ENCODE measurements at regions not wholly inside any gene's neighbourhood (a gene's known extent, or its start where the extent isn't known, plus 50 kb on each side); places are given as distances from the start of the nearest gene placed in this dataset.

DNA sequence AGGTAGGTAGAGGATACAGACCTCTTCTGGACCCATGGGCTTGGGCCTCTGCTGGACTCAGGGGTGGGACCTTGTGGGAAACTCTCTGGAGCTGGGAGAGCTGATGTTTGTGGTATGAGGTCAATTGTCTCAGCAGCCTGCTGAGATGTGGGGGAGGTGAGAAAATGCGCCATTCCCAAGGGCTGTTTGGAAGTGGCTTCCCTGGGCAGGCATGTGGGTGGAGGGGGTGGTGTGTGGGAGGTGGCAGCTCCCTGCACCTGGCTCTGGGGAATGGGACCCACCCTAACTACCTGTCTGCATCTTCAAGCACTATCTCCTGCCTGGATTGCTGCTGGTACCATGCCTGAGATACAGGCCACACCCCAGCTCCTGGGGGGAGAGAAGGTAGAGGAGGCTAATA is 97.4 kb upstream of the THY1 start:
- DNase-seq = no peak

DNA sequence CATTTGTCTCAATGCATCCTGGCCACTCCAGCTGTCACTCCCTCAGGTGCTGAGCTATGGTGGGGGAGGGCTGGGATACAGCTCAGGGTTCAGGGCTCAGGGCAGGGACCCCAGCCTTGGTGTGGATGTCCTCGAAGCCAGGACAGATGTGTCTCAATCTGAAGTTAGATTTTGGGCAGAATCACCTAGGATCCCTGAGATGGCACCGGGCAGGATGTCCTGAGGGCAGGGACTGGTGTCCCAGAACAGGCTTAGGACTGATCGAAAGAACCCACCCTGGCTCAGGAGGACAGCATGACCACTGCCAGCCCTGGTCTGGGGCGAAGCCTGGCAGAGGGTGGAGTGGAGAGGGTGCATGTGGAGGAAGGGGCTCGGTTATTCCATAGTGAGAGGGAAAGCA is 96.8 kb upstream of the THY1 start:
- DNase-seq = no peak

DNA sequence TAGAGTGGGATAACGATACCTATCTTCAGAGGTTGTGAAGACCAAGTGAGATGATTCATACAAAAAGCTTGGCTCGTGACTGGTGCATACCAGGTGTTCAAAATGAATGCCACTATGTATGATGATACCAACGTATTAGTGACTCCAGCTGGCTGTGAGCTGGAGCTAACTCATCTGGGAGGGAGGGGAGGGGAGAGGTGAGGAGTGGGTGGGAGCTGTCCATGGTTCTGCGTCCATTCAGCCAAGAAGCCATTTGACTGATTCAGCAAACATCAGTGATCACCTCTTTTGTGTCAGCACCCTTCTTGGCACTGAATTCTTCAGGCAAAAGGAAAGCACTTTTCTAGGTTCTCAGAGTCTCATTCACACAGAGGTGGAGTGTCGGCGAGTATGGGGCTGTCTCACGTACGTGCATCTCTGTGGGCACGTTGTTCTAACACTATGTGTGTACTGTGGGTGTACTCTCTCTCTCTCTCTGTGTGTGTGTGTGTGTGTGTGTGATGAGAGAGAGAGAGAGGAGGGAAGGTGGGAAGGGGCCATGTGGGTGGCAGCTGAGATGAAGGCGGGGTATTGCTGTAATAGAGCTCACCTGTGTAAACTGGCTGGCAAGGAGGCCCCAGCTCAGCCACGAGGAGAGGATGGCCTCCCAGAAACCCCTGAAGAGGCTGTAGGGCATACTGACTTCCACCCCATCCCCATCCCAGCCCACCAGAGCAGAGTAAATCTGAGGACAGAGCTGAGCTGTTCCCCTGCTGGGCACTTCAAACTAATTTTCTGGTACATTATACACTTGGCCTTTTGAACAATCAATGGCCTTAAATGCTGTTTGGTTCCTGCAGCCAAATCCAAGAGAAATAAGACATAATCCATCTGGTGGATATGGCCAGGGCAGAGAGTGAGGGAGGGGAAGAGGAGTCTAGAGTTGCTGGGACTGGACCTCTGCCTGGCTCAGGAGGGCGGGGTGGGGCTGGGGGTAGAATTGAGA is 96.1 kb upstream of the THY1 start:
- no peak for DNase-seq

DNA sequence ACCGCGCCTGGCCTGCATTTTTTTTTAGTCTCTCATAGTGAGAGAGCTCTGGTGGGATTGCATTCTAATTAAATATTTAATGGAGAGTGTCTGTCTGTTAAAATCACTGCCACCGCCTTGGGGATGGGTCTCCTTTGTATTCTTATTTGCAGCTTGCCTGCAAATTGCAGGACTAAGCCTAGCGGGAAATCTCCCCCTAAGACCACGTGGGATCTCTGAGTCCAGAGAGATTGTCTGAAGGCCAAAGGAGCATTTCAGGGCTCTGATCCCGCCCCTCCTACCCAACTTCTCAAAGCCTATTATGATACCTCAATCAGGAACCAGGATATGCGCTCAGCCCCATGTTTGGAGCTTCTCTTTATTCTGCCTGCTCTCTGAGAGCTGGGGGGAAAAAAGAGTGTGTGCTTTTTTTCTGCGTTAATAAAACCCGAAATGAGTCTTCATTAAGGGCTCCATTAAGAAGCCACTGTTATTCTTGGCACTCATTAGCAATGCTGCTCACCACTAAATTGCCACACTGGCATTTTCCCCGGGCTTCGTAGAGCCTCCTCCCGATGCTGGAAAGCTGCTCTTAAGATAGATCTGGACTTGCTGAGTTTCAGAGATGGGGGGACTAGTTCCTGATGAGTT is 92.9 kb upstream of the THY1 start:
- DNase-seq = no peak

DNA sequence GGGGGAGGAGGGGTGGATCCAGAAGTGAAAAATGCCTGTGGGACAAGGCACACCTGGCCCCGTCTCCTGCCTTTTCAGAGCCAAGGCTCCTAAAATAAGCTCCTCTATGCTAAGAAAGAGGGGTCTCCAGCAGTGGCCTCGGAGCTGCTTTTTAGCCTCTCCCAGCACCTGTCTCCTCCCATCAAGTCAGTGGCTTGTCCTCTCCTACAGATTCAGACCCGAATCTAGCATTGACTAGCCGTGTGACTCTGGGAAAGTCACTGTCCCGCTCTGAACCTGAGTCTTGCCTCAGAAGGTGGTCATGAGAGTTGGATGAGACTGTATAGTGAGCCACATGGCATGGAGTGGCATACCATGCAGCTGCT is 90.8 kb upstream of the THY1 start:
- no peak for DNase-seq

DNA sequence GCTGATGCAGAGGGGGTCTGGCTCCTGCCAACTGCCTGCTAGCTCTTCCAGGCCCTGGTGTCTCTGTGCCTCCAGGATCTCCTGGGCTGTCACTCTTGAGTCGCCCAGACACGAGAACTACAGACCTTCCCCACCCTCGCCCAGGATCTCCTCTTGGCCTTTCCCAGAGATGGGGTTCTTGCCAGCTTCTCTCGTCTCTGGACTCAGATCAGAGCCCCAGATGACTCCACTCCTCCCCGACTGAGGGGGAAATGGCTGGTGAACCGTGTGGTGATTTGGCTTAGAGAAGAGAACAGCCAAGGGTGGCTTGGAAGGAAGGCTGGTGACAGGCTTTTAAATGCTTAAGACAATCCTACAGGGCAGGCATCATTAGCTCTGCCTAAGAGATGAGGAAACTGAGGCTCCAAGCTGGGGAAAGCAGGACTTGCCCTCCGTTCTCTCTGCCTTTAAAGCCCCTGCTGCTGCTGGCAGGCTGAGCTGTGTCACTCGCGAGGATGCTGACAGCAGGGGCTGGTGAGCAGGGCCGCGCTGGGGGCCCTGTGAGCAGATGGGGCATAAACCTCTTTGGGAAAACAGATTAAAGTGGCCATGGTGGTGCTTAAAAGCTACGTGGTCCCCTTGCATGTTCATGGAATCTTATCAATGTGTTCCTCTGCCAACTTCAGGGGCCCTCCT is 90.3 kb upstream of the THY1 start:
- no peak for DNase-seq

DNA sequence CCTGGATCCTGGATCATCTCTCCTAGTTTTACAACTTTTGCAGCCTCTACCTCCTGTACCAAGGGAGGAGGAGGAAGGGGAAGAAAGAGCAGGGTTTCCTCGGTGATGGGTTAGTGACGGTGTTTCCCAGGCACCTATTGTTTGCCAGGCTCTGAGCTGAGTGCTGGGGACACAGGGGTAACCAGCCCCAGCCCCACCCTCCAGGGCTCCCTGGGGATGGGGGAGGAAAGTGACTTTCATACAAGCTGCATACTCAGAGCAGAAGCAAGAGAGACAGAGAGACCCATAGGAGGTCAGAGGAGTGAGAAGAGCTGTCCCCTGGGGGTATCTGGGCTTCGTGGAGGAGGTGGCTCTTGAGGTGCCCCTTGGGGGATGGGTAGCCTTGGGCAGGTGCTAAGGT is 89.4 kb upstream of the THY1 start:
- DNase-seq = no peak

DNA sequence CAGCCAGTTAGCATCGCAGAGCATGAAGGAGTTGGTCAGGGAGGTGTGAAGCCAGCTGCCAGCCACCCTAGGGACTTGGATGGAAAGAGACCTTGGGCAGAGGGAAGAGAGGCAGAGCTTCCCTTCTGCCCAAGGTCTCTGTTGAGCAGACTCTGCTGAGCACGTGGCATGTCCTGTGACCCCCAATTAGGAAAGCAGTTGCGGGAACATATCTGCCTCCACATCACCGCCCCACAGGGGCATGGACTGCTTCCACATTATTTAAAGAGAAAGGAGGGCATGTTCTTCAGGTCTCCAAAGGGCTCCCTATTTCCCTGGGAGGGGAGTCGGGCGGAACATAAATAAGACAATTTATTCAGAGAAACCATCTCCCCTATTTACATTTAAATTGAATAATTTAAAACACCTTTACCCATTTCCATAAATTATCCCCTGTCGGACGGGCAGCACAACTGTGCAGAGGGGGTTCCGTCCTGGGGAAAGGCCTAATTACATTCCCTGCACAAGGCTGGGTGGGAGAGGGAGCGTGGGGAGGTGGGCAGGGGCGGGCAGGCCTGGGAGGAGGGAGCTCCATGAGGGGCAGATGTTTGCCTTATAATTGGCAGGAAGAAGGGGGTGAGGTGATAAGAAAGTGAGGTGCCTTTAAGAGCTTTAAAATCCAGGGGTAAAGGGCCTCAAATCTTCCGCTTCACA is 88.8 kb upstream of the THY1 start:
- DNase-seq = no peak

DNA sequence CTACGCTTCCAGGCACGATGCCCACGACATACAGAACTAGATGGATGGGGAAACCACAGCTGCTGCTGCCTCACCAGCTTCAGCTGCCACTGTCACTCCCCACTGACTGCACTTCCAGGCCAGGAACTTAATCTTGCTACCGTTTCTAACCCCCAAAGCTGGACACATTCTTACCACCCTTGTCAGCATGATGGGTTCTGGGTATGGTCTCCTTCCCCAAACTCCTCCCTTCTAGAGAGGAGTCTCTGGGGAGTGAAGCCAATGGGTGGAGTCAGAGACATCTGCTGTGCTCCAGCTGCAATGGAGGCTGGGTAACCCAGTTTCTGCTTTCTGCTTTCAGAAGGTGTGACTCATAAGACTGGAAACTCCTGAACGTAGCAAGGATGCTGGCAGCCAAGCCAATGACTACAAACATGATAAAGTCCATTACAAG is 87.0 kb upstream of the THY1 start:
- DNase-seq = no peak

DNA sequence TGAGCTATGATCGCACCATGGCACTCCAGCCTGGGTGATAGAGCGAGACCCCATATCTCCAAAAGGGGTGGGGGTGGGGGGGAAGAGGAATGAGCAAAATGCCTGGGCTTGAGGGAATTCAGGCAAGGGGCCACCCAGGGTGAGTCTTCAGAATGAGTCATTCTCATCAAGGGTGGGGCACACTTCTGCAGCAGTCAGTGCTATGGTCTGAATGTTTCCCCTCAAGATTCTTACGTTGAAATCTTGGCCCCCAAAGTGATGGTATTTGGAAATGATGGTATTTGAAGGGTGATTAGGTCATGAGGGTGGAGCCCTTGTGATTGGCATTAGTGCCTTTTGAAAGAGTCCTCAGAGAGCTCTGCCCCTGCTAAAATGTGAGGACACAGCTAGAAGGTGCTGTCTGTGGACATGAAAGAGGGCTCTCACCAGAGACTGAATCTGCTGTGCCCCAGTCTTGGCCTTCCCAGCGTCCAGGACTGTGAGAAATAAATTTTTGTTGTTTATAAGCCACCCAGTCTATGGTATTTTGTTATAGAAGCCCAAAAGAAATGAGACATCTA is 86.4 kb upstream of the THY1 start:
- DNase-seq = no peak

DNA sequence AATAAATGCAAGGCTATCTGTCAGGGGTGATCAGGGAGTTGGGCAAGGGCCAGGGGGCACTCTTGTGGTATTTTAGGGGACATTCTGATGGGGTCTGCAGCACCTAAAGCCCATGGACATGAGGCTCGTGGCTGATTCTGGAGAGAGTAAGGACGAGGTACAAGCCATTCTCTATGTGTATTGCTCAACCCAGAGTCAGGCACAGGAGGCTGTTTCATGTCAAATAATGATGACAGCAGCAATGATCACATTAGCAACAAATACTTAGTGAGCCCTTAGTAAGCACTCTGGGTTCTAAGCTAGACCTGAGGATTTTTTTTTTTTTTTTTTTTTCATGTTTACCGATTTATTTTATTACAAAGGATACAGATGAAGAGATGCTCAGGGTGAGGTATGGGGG is 83.5 kb upstream of the THY1 start:
- no peak for DNase-seq

DNA sequence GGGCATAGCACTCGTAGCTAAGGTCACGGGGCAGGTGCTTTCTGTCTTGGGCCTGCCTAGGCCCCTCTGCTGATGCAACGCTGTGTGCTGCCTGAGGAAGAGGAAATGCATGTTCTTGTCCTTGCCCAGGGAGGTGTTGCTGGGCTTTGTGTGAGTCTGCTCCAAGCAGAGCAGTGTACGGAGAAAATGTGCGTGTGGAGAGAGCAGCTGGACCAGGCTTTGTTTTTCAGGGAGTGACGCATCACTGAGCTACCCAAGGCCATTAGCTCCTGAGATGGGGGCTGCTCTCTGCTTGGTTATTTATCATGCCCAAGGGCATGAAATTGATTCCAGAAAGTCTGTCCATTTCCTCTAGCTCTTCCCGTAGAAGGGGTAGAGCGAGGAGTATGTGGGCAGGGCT is 82.9 kb upstream of the THY1 start:
- no peak for DNase-seq

DNA sequence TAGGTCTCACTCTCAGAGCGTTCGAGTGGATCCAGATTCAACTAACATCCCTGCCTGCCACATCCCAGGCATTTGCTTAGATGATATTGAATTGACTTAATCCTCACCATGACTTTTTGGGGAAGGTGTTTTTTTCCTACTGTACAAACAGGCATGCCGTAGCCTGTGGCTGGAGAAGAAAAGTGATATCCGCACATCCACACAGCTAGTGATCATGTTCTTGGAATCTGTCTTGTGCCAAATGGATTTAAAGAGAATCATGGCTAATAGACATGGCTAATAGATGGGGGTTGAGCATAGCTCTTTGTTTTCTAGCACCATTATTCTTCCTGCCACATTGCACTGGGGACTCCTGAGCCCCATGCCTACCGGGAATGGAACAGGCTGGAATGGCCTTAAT is 82.1 kb upstream of the THY1 start:
- DNase-seq = no peak

DNA sequence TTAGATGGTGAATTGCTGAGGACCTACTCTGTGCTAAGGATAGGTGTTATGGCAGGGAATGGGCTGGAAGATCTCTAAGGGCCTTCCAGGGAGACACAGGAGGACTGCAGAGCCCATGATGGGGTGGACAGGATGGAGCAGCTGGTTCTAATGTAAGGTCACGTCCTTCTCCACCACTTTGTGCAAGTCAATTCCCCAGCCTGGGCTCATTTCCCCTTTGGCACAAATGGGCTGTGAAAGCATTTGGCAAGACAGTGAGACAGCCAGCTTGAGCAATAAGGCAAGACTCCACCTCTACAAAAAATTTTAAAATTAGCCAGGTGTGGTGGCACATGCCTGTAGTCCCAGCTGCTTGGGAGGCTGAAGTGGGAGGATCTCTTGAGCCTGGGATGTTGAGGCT is 81.4 kb upstream of the THY1 start:
- no peak for DNase-seq

DNA sequence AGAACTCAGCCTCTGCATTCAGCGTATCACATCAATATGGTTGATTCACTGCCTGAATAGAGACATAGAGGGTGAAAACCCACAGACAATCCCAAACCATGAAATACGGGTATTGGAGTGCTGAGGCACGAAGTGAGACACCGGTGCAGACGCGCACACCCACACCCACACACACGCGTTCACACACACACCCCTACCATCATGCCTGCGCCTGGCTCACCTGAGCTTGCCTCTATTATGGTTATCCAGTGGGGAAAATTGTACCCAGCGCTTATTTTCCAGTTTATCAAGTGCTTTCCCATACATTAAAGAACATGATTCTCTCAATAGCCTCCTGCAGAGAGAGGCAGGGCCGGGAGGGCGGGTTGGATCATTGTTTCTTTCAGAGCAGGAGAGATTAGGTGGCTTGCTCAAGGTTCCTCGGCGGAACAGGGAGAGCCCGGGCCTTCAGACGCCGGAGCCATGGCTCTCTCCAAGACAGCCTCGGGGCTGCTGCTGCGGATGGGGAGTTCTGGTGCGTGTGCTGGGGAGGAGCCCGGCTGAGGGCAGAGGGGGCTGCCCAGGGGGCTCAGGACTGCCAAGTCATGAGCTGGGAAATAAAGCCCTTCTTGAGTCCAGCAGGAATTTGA is 78.9 kb upstream of the THY1 start:
- no peak for DNase-seq

DNA sequence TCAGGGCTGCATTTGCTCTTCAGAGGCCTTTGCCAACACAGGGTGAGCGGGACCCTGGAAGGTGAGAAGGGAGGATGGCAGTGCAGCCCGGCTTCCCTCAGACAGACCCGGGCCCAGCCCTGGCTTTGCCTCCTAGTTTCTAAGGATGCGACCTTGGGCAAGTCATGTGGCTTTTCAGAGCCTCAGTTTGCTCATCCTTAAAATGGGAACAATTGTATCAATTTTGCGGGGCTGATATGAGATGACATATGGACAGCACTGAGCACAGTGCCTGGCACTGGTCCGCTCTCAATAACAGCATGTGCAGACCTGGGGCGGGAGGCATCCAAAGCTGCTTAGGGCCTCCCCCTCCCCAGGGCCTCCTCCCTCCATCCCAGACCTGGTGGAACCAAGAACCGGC is 74.7 kb upstream of the THY1 start:
- DNase-seq = no peak

DNA sequence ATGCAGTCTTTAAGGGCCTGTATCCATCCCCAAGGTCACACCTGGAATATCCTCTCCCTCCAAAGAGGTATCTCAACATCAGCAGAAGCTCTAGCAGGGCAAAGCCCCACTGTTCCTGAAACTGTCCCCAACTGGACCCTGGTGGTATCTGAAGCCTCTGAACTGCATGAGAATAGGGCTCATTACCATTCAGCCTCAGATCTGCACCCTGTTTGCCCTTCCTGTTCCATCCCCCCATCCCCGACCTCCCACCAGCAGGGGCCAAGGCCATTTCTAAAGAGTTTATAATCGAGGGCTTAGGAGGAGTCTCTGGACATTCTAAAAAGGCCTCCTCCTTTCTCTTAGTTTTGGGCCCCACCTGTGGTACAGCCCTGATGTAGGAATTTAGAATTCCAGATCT is 74.0 kb upstream of the THY1 start:
- no peak for DNase-seq

DNA sequence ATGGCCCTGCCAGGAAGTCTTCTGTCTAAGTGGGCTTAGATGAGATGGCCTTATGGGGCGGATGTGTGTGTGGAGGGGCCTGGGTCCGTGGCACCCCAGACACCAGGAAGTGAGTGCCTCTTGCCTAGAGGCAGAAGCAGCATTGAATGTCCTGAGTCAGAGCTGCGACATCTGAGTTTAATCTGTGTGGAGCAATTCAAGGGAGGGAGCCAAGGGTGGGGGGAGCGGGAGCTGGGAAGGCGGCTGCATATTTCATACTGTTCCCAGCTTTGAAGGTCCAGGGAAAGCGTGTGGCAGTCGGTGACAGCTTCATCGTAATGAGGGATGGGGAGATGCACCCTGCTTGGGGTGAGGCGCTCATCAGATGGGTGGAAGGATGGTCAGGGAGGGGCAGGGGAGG is 73.5 kb upstream of the THY1 start:
- no peak for DNase-seq

DNA sequence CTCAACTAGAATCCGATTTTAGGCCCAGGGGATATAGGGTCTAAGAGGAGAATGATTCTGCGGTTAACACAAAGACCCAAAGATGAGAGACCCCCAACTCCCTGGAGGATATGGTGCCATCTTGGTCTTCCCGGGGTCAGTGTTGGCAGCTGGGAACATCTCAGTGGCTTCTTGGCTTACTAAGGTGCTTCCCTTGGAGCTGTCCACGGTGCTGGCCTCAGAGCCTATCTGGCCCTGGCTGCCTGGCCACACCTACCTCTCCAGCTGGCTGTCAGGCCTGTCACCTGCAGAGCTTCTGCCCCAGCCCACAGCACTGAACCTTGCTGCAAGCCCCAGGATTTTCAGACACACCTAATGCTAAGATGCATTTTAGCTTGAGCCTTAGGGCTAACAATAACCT is 70.7 kb upstream of the THY1 start:
- DNase-seq = no peak

DNA sequence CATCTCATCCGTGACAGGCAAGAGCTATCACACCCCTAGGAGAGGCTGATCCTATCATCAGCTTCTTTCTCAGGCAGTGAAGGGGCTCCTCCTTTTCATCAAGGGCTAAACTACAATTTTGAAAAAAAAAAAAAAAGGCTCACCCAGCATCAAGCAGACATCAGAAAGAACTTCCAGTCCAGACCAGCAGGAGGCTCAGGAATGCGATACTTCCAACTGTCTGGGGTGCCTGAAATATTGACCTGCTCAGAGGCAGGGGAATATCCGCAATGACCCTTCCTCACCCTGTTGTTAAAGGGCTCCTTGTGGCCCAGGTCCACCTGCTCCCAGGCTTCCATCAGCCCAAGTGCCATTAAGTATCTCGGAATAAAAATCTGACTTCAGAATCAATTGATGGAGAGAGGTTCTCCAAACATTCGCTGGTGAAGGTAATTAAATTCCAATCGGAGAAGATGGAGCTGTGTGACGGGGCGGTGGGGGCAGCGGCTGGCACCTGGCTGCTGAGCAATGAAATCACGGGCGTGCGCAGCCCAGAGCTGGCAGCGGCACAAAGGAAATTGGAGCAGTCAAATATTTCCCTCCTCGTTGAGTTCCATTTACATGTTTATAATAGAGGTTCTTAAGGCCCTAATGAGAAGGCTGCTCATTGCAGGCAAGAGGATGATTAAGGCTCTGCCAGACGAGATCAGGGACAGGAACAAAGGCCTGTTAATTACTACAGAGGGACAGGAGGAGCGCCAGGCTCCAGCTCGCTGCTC is 69.0 kb upstream of the THY1 start:
- DNase-seq = no peak

DNA sequence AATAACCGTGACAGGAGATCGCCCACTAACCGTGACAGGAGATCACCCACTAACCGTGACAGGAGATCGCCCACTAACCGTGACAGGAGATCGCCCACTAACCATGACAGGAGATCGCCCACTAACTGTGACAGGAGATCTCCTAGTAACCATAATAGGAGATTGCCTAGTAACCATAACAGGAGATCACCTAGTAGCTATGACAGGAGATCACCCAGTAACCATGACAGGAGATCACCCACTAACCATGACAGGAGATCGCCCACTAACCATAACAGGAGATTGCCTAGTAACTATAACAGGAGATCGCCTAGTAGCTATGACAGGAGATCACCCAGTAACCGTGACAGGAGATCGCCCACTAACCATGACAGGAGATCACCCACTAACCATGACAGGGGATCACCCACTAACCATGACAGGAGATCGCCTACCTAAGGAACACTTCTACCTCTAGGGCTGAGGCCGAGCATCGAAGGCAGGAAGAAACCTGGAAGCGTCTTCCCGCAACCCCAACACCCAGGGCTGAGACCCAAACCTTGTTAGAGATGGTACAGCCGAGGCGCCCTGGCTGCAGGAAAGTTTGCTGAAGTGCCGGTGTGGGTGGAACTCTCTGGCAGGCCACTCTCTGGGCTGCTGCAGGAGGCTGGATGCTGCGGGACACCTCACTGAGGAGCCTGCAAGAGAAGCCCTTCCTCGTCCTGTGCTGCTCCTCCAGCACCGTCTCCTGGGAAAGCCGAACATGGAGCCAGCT is 67.5 kb upstream of the THY1 start:
- no peak for DNase-seq
